GM21515 (cell line): ENCODE measurements at regions not wholly inside any gene's neighbourhood (a gene's known extent, or its start where the extent isn't known, plus 50 kb on each side); places are given as distances from the start of the nearest gene placed in this dataset.

Experiments used
- ATAC-seq: cut with Tn5 transposase; IDR thresholded peaks from one replicate; pipeline ENCODE4 v1.9.1; 2021; ENCODE audit not compliant: unreplicated experiment

DNA sequence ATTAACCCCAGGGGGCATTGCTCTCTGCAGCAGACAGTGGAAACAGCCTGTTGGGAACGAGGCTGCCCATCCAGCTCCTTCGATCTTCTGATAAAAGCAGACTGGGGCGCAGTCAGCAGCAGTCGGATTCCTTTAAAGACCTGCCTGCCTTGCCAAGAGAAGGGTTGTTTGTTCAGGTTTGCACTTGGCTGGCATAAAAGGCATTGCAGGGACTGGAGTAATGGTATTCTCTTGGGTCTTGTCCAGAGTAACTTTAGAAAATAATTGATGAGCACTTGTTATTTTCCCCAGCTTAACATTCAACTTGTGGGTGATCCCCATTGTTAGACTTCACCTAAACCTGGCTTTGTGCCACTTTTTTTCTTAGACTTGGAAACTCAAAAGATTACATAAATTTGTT is 67.3 kb upstream of the SLC10A2 start:
- ATAC-seq: no peak

DNA sequence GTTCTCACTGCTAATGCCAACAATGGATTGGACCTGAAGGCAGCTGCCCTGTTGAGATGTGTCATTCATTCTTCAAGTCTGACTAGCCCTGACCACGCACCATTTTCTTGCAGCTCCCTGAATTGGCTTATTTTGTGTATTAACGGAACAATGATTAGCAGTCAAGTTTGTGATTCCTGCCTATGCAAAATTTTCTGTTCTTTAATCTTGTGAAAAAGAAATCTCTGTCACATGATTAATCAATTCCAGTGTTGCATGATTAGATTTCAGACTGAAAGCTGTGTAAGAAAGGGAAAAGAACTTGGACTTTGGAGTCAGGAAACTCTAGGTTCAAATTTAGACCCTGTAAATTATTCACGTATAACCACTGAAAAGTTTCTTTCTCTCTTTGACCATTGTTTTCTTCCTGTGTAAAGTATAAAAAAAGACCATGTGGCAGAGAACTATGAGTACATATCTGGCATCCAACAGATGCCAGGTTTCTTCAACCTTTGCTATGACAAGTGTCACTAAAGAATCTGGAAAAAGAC is 64.5 kb upstream of the SLC10A2 start:
- ATAC-seq: peak; percentile 74

DNA sequence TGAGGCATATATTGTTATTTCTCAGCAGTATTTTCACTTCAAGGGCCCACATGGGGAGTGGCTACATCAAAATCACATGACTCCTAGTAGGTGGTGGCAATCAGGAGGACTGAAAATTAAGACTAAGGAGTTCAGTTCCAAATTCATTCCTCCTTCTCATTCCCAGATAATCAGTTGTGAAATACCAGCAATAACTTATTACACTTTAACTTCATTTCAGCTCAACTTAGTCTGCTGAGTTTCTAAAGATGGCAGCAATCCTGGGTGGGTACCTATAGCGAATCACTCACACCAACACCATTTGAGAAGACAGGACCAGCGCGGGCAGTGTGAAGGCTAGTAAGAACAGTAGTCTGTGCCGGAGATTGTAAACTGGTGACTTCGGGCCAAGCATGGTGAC is 63.9 kb upstream of the SLC10A2 start:
- no peak for ATAC-seq
